ENCODE measurements at regions not wholly inside any gene's neighbourhood (a gene's known extent, or its start where the extent isn't known, plus 50 kb on each side); places are given as distances from the start of the nearest gene placed in this dataset.
A peak's percentile ranks its signal among the peaks of the same experiment; 100 is the strongest.

GRCh38 chr5:103461243-103461642 is 101.3 kb downstream of the NUDT12 start:
- no peak for DNase-seq (ENCODE audit: low spot score)

- DNase-seq (ENCODE audit: low spot score), result no peak
These were observed 104.0 kb downstream of the NUDT12 start for GRCh38 chr5:103458497-103459040.

- DNase-seq (ENCODE audit: low spot score), result no peak
These were observed 106.1 kb downstream of the NUDT12 start for GRCh38 chr5:103456476-103456875.

- DNase-seq (ENCODE audit: low spot score), result no peak
These were observed 106.8 kb downstream of the NUDT12 start for GRCh38 chr5:103455796-103456195.

- no peak for DNase-seq (ENCODE audit: low spot score)
These were observed 107.8 kb downstream of the NUDT12 start for GRCh38 chr5:103454770-103455169.

GRCh38 chr5:103452666-103453065 is 109.9 kb downstream of the NUDT12 start:
- no peak for DNase-seq (ENCODE audit: low spot score)

GRCh38 chr5:103452089-103452488 is 110.5 kb downstream of the NUDT12 start:
- no peak for DNase-seq (ENCODE audit: low spot score)

- DNase-seq (ENCODE audit: low spot score), result no peak
These were observed 111.3 kb downstream of the NUDT12 start for GRCh38 chr5:103451261-103451660.

GRCh38 chr5:103450333-103451061 is 112.1 kb downstream of the NUDT12 start:
- DNase-seq (ENCODE audit: low spot score), result peak; percentile 31

GRCh38 chr5:103446813-103447212 is 115.8 kb downstream of the NUDT12 start:
- no peak for DNase-seq (ENCODE audit: low spot score)

GRCh38 chr5:103445426-103446035 is 117.1 kb downstream of the NUDT12 start:
- DNase-seq (ENCODE audit: low spot score), result no peak

GRCh38 chr5:103444333-103445038 is 118.1 kb downstream of the NUDT12 start:
- no peak for DNase-seq (ENCODE audit: low spot score)

- DNase-seq (ENCODE audit: low spot score), result no peak
These were observed 119.8 kb downstream of the NUDT12 start for GRCh38 chr5:103442750-103443149.

GRCh38 chr5:103441523-103441922 is 121.1 kb downstream of the NUDT12 start:
- DNase-seq (ENCODE audit: low spot score), result peak; percentile 16

- DNase-seq (ENCODE audit: low spot score), result no peak
These were observed 123.6 kb downstream of the NUDT12 start for GRCh38 chr5:103439007-103439406.

GRCh38 chr5:103436656-103437055 is 125.9 kb downstream of the NUDT12 start:
- DNase-seq (ENCODE audit: low spot score), result no peak

GRCh38 chr5:103436112-103436511 is 126.5 kb downstream of the NUDT12 start:
- DNase-seq (ENCODE audit: low spot score), result no peak

GRCh38 chr5:103435136-103435889 is 127.3 kb downstream of the NUDT12 start:
- DNase-seq (ENCODE audit: low spot score), result no peak

GRCh38 chr5:103434057-103434456 is 128.5 kb downstream of the NUDT12 start:
- DNase-seq (ENCODE audit: low spot score), result no peak

GRCh38 chr5:103433211-103433610 is 129.4 kb downstream of the NUDT12 start:
- peak; percentile 69 for DNase-seq (ENCODE audit: low spot score)

- DNase-seq (ENCODE audit: low spot score), result no peak
These were observed 133.7 kb downstream of the NUDT12 start for GRCh38 chr5:103428923-103429322.

GRCh38 chr5:103428411-103428871 is 134.1 kb downstream of the NUDT12 start:
- DNase-seq (ENCODE audit: low spot score), result no peak
